ENCODE measurements at regions not wholly inside any gene's neighbourhood (a gene's known extent, or its start where the extent isn't known, plus 50 kb on each side); places are given as distances from the start of the nearest gene placed in this dataset.

DNA sequence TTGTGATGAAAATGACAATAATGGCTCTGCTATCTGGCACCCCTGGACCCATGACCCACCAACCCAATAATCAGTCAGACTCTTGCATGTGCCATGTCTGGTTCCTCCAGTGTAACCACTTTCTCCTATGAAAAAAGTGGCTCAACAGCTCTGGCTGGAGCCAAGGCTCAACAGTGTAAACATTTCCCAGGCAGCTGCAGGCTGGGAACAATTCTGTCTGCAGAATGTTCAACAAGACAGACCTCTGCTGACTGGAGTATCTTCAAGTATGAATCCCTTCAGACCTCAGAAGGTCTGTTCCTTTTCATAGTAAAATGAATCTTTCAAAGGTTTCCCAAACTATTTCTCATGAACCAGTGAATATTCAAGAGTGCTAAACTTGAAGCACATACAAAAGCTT is 410.1 kb upstream of the HTR2A start:
- DNase-seq (no peak), ATAC-seq (no peak)
- Histone ChIP-seq H3K4me3 (no peak overlapping the region), H3K36me3 (no peaks in the 10 kb centered on the region), H3K9me3 (peaks cover 0 to 20% (median 0%) of the 10 kb centered on the region in 12 donors), H3K27me3 (no peaks in the 10 kb centered on the region), H3K4me1 (no peaks in the 10 kb centered on the region), H3K27ac (no peak overlapping the region)
- intact Hi-C loops (cut with DNase I) = no loop called here
- TF ChIP-seq POLR2A (IDR thresholded peaks at IDR 0.05) = no peak
- TF ChIP-seq, protein P1, sequence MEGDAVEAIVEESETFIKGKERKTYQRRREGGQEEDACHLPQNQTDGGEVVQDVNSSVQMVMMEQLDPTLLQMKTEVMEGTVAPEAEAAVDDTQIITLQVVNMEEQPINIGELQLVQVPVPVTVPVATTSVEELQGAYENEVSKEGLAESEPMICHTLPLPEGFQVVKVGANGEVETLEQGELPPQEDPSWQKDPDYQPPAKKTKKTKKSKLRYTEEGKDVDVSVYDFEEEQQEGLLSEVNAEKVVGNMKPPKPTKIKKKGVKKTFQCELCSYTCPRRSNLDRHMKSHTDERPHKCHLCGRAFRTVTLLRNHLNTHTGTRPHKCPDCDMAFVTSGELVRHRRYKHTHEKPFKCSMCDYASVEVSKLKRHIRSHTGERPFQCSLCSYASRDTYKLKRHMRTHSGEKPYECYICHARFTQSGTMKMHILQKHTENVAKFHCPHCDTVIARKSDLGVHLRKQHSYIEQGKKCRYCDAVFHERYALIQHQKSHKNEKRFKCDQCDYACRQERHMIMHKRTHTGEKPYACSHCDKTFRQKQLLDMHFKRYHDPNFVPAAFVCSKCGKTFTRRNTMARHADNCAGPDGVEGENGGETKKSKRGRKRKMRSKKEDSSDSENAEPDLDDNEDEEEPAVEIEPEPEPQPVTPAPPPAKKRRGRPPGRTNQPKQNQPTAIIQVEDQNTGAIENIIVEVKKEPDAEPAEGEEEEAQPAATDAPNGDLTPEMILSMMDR (IDR thresholded peaks at IDR 0.05) = no peak

DNA sequence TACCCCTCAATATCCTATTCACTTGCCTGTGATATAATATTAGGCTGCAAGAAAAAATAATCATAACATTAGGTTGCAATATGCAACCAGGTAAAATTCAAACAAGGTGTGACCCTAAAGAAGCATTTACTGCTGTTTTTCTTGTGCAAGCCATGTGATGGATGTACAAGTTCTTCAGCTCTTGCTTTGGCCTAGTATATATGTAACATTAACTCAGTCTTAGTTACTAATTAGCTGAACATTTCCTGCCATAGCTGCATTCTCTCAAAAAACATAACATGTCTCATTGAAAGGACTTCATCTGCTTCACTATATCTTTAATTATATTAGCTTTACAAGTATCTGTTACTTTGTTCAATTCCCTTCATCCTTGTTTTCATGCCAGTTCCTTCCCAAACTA is 406.8 kb upstream of the HTR2A start:
- no peaks in the 10 kb centered on the region for H3K36me3 ChIP-seq
- ATAC-seq (no peak), DNase-seq (no peak)

DNA sequence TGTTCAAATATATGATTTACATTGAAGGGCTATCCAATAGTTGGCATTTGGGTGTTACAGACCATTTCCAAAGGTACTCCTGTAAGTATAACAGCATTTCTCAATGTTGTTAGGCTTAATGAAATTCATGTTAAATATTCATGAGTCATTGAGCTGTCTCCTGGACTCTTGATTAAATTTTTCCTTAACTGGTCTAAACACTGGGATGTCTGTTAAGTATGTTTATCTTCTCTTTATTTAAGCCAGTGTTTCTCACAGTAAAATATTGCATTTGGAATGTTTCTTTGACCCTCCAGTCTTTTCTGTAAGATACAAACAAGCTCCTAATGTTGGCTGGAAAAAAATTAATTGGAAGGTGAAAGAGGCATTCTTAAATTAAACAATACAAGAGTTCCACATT is 402.5 kb upstream of the HTR2A start:
- peaks cover 0 to 6% (median 0%) of the 10 kb centered on the region in 12 donors for H3K9me3 ChIP-seq
- no peak overlapping the region for H3K27ac ChIP-seq
- DNase-seq = no peak
- TF ChIP-seq POLR2A (IDR thresholded peaks at IDR 0.05) = no peak
- TF ChIP-seq, protein P1 (IDR thresholded peaks at IDR 0.05) = no peak
- no peaks in the 10 kb centered on the region for H3K27me3 ChIP-seq
- intact Hi-C loops (cut with DNase I) = no loop called here
- H3K36me3 ChIP-seq = no peaks in the 10 kb centered on the region
- H3K4me1 ChIP-seq = no peaks in the 10 kb centered on the region
- no peak overlapping the region for H3K4me3 ChIP-seq
- ATAC-seq = no peak

More for the DNA sequence above, 406.8 kb upstream of the HTR2A start:
- Histone ChIP-seq H3K27ac (no peak overlapping the region), H3K4me3 (no peak overlapping the region), H3K27me3 (no peaks in the 10 kb centered on the region), H3K4me1 (no peaks in the 10 kb centered on the region), H3K9me3 (no peaks in the 10 kb centered on the region)
- no peak for TF ChIP-seq POLR2A (IDR thresholded peaks at IDR 0.05)
- intact Hi-C loops (cut with DNase I) = no loop called here

DNA sequence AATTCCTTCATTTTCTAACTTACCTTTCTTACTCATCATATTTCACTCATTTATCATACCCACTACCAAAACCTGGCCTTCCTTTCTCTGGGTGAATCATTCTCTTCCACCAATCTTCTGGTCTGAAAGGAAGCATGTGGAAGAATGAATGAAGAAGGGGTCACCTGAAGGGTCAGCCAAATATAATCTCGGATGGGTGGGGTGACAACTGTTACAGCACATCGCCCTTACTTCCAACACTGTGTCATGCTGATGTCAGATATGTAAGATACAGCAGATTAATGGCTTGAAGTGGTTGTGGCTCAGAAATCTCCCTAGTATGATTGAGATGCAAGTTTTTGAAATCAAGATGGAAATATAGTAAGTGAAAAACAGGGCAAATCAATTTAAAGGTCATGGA is 401.7 kb upstream of the HTR2A start:
- DNase-seq (no peak), ATAC-seq (no peak)
- intact Hi-C loops (cut with DNase I) = no loop called here
- no peak overlapping the region for H3K4me3 ChIP-seq
- H3K27ac ChIP-seq = no peak overlapping the region
- no peaks in the 10 kb centered on the region for H3K36me3 ChIP-seq
- H3K4me1 ChIP-seq = no peaks in the 10 kb centered on the region
- H3K27me3 ChIP-seq = peaks cover 0 to 2% (median 0%) of the 10 kb centered on the region in 9 donors
- peaks cover 0 to 6% (median 0%) of the 10 kb centered on the region in 12 donors for H3K9me3 ChIP-seq
- no peak for TF ChIP-seq POLR2A (IDR thresholded peaks at IDR 0.05)
- TF ChIP-seq, protein P1 (IDR thresholded peaks at IDR 0.05) = no peak
- WGBS, 4 donors = 50 to 65% (median 59%) methylated on average over 2 of the region's 2 CpGs

DNA sequence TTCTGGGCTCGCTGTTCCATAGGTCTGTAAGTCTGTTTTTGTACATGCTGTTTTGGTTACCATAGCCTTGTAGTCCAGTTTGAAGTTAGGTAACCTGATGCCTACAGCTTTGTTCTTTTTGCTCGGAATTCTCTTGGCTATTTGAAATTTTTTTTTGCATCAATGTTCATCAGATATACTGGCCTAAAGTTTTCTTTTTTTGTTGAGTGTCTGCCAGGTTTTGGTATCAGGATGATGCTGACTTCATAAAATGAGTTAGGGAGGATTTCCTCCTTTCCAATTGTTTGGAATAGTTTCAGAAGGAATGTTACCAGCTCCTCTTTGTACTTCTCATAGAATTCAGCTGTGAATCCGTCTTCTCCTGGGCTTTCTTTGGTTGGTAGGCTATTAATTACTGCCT is 397.8 kb upstream of the HTR2A start:
- WGBS, 4 donors = 50 to 65% (median 58%) methylated on average over 3 of the region's 3 CpGs
- Histone ChIP-seq H3K4me1 (no peaks in the 10 kb centered on the region), H3K27ac (no peak overlapping the region), H3K4me3 (no peak overlapping the region), H3K36me3 (no peaks in the 10 kb centered on the region), H3K27me3 (peaks cover 0 to 5% (median 0%) of the 10 kb centered on the region in 9 donors), H3K9me3 (peaks cover 0 to 6% (median 0%) of the 10 kb centered on the region in 12 donors)
- intact Hi-C loops (cut with DNase I) = no loop called here
- TF ChIP-seq, protein P1 (IDR thresholded peaks at IDR 0.05) = no peak
- TF ChIP-seq POLR2A (IDR thresholded peaks at IDR 0.05) = no peak
- DNase-seq (no peak), ATAC-seq (no peak)

Data from heart left ventricle (tissue), 16 donors.